K562 (cell line): ENCODE measurements at regions not wholly inside any gene's neighbourhood (a gene's known extent, or its start where the extent isn't known, plus 50 kb on each side); places are given as distances from the start of the nearest gene placed in this dataset.

Experiments used
- GATA2 ChIP-seq: sonication (generic); formaldehyde crosslinking; IDR thresholded peaks from 2 replicates; pipeline ENCODE4 v1.4.0; 2020; ENCODE audit warnings: mild to moderate bottlenecking, missing genetic modification reagents
- HNRNPH1 ChIP-seq: fragments of 200-400 bp; formaldehyde crosslinking; optimal IDR thresholded peaks from 2 replicates; pipeline ENCODE3; 2017; ENCODE audit warnings: low read depth, mild to moderate bottlenecking, low read length, moderate library complexity
- POLR3G ChIP-seq: IDR thresholded peaks from 2 replicates; pipeline ENCODE4 v1.6.1; 2011; ENCODE audit not compliant: insufficient read length, insufficient replicate concordance; ENCODE audit errors: extremely low read depth
- SRF ChIP-seq, 2 experiments: fragments of 250-450, 450-650 bp in 1 of 2; sonication (Bioruptor Pico) in 1 of 2; sonication (generic) in 1 of 2; formaldehyde crosslinking; IDR thresholded peaks; 2 replicates each; pipeline versions ENCODE4 v1.5.0 to v1.5.1; 2020 to 2022; ENCODE audit warnings: mild to moderate bottlenecking in 1 of 2, missing genetic modification reagents in 1 of 2
- TAF1 ChIP-seq: IDR thresholded peaks from 2 replicates; pipeline ENCODE4 v1.6.1; 2011; ENCODE audit warnings: mild to moderate bottlenecking, low read length, moderate library complexity; ENCODE audit not compliant: insufficient read depth, control insufficient read depth, severe bottlenecking; ENCODE audit errors: extremely low read depth
- ZBTB17 ChIP-seq: fragments of 450-650 bp; formaldehyde crosslinking; IDR thresholded peaks from 2 replicates; pipeline ENCODE4 v1.4.0; 2020; ENCODE audit warnings: mild to moderate bottlenecking
- ZFX ChIP-seq: sonication (generic); formaldehyde crosslinking; IDR thresholded peaks from 2 replicates; pipeline ENCODE4 v1.8.0; 2022; ENCODE audit warnings: mild to moderate bottlenecking, missing genetic modification reagents, moderate library complexity
- ZNF12 ChIP-seq: sonication (generic); formaldehyde crosslinking; IDR thresholded peaks from 2 replicates; pipeline ENCODE4 v1.4.0; 2020; ENCODE audit warnings: mild to moderate bottlenecking, missing genetic modification reagents
- ZNF3 ChIP-seq: fragments of 250-450 bp; sonication (Bioruptor Pico); IDR thresholded peaks from 2 replicates; pipeline ENCODE4 v1.5.0; 2021; ENCODE audit warnings: mild to moderate bottlenecking, moderate library complexity
- TF ChIP-seq, protein P1 (sequence below), 3 experiments: IDR thresholded peaks in 2 of 3; conservative IDR thresholded peaks in 1 of 3; 2 replicates each; pipeline ENCODE4 v1.5.1; 2011 to 2012; ENCODE audit warnings: low read length in 3 of 3, mild to moderate bottlenecking in 3 of 3, control low read depth in 2 of 3, improper control_type of control experiment in 1 of 3, inconsistent platforms in 1 of 3, low read depth in 1 of 3, mixed read lengths in 1 of 3, moderate library complexity in 1 of 3; ENCODE audit not compliant: insufficient read depth in 2 of 3
- TF ChIP-seq, protein P2 (sequence below): sonication (generic); formaldehyde crosslinking; IDR thresholded peaks from 2 replicates; pipeline ENCODE4 v1.8.0; 2023; ENCODE audit warnings: mild to moderate bottlenecking, missing genetic modification reagents
- TF ChIP-seq, protein P3 (sequence below): fragments of 250-450 bp; sonication (Bioruptor Pico); IDR thresholded peaks from 2 replicates; pipeline ENCODE4 v1.8.0; 2022; ENCODE audit warnings: moderate library complexity, mild to moderate bottlenecking, inconsistent platforms
- TF ChIP-seq, protein P4 (sequence below): sonication (generic); formaldehyde crosslinking; IDR thresholded peaks from 2 replicates; pipeline ENCODE4 v1.9.0; 2022; ENCODE audit warnings: mild to moderate bottlenecking, missing genetic modification reagents
- TF ChIP-seq, protein P5 (sequence below): fragments of 200-800 bp; sonication (Bioruptor generic); IDR thresholded peaks from 2 replicates; pipeline ENCODE4 v1.6.1; 2017; ENCODE audit warnings: missing genetic modification characterization, missing compliant biosample characterization

DNA sequence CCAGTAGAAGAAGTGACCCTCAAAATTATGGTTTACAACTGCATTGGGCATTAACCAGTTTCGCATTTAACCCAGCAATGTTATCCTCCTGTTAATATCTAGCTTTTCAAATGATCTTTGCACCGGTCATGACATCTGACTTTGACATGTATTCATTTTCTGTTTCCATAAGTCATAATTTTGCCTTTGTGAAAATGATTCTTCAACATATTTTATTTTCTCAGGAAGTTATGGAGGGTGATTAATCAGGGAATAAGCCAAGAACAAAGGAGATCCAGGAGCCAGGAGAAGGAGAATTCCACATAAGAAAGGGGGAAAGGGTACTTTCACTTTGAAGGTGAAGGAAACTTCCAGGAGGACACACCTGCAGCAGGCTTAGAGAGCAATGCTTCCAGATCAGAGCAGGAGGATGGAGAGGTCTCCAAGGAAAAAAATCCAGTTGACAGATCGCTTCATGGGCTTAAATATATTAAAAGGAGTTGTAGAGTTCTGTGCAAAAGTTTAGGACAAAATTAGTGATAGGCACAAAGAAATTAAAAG, 92.1 kb upstream of the FAM3C start:
- TF ChIP-seq ZNF12 (CRISPR knock-in tag): no peak
- TF ChIP-seq POLR3G: no peak
- TF ChIP-seq, protein P1, sequence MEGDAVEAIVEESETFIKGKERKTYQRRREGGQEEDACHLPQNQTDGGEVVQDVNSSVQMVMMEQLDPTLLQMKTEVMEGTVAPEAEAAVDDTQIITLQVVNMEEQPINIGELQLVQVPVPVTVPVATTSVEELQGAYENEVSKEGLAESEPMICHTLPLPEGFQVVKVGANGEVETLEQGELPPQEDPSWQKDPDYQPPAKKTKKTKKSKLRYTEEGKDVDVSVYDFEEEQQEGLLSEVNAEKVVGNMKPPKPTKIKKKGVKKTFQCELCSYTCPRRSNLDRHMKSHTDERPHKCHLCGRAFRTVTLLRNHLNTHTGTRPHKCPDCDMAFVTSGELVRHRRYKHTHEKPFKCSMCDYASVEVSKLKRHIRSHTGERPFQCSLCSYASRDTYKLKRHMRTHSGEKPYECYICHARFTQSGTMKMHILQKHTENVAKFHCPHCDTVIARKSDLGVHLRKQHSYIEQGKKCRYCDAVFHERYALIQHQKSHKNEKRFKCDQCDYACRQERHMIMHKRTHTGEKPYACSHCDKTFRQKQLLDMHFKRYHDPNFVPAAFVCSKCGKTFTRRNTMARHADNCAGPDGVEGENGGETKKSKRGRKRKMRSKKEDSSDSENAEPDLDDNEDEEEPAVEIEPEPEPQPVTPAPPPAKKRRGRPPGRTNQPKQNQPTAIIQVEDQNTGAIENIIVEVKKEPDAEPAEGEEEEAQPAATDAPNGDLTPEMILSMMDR (IDR thresholded peaks at IDR 0.05 in 2 of 3, conservative IDR thresholded peaks at IDR 0.05 in 1 of 3; ENCODE audit: insufficient read depth in 2 of 3, low read depth in 1 of 3, low read length in 3 of 3): no peak
- TF ChIP-seq, protein P2, sequence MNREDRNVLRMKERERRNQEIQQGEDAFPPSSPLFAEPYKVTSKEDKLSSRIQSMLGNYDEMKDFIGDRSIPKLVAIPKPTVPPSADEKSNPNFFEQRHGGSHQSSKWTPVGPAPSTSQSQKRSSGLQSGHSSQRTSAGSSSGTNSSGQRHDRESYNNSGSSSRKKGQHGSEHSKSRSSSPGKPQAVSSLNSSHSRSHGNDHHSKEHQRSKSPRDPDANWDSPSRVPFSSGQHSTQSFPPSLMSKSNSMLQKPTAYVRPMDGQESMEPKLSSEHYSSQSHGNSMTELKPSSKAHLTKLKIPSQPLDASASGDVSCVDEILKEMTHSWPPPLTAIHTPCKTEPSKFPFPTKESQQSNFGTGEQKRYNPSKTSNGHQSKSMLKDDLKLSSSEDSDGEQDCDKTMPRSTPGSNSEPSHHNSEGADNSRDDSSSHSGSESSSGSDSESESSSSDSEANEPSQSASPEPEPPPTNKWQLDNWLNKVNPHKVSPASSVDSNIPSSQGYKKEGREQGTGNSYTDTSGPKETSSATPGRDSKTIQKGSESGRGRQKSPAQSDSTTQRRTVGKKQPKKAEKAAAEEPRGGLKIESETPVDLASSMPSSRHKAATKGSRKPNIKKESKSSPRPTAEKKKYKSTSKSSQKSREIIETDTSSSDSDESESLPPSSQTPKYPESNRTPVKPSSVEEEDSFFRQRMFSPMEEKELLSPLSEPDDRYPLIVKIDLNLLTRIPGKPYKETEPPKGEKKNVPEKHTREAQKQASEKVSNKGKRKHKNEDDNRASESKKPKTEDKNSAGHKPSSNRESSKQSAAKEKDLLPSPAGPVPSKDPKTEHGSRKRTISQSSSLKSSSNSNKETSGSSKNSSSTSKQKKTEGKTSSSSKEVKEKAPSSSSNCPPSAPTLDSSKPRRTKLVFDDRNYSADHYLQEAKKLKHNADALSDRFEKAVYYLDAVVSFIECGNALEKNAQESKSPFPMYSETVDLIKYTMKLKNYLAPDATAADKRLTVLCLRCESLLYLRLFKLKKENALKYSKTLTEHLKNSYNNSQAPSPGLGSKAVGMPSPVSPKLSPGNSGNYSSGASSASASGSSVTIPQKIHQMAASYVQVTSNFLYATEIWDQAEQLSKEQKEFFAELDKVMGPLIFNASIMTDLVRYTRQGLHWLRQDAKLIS: no peak
- TF ChIP-seq, protein P3, sequence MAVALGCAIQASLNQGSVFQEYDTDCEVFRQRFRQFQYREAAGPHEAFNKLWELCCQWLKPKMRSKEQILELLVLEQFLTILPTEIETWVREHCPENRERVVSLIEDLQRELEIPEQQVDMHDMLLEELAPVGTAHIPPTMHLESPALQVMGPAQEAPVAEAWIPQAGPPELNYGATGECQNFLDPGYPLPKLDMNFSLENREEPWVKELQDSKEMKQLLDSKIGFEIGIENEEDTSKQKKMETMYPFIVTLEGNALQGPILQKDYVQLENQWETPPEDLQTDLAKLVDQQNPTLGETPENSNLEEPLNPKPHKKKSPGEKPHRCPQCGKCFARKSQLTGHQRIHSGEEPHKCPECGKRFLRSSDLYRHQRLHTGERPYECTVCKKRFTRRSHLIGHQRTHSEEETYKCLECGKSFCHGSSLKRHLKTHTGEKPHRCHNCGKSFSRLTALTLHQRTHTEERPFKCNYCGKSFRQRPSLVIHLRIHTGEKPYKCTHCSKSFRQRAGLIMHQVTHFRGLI (CRISPR knock-in tag): no peak
- TF ChIP-seq TAF1: no peak
- TF ChIP-seq HNRNPH1: no peak
- TF ChIP-seq ZBTB17 (CRISPR knock-in tag): no peak
- TF ChIP-seq, protein P4, sequence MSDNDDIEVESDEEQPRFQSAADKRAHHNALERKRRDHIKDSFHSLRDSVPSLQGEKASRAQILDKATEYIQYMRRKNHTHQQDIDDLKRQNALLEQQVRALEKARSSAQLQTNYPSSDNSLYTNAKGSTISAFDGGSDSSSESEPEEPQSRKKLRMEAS: no peak
- no peak for TF ChIP-seq SRF (CRISPR knock-in tag; IDR thresholded peaks at IDR 0.05)
- no peak for TF ChIP-seq GATA2
- no peak for TF ChIP-seq ZNF3 (CRISPR knock-in tag)
- TF ChIP-seq, protein P5, sequence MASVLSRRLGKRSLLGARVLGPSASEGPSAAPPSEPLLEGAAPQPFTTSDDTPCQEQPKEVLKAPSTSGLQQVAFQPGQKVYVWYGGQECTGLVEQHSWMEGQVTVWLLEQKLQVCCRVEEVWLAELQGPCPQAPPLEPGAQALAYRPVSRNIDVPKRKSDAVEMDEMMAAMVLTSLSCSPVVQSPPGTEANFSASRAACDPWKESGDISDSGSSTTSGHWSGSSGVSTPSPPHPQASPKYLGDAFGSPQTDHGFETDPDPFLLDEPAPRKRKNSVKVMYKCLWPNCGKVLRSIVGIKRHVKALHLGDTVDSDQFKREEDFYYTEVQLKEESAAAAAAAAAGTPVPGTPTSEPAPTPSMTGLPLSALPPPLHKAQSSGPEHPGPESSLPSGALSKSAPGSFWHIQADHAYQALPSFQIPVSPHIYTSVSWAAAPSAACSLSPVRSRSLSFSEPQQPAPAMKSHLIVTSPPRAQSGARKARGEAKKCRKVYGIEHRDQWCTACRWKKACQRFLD: no peak
- TF ChIP-seq ZFX: no peak
